ENCODE measurements at regions not wholly inside any gene's neighbourhood (a gene's known extent, or its start where the extent isn't known, plus 50 kb on each side); places are given as distances from the start of the nearest gene placed in this dataset.

GRCh38 chr18:47333926-47334635 is 82.6 kb upstream of the SKOR2 start:
- DNase-seq (ENCODE audit: low spot score): no peak

- no peak for DNase-seq (ENCODE audit: low spot score)
Measured at GRCh38 chr18:47331641-47332040, 80.2 kb upstream of the SKOR2 start.

- peak; percentile 15 for DNase-seq (ENCODE audit: low spot score)
Measured at GRCh38 chr18:47331026-47331425, 79.6 kb upstream of the SKOR2 start.

GRCh38 chr18:47323158-47323557 is 71.7 kb upstream of the SKOR2 start:
- peak; percentile 43 for DNase-seq (ENCODE audit: low spot score)

- DNase-seq (ENCODE audit: low spot score): no peak
Measured at GRCh38 chr18:47321815-47322214, 70.4 kb upstream of the SKOR2 start.

GRCh38 chr18:47317824-47318508 is 66.5 kb upstream of the SKOR2 start:
- DNase-seq (ENCODE audit: low spot score): no peak

GRCh38 chr18:47316924-47317323 is 65.5 kb upstream of the SKOR2 start:
- DNase-seq (ENCODE audit: low spot score): no peak

- DNase-seq (ENCODE audit: low spot score): no peak
Measured at GRCh38 chr18:47313901-47314300, 62.4 kb upstream of the SKOR2 start.

- DNase-seq (ENCODE audit: low spot score): no peak
Measured at GRCh38 chr18:47311585-47311984, 60.1 kb upstream of the SKOR2 start.
